Inflammatory macrophage (primary cell): ENCODE measurements at regions not wholly inside any gene's neighbourhood (a gene's known extent, or its start where the extent isn't known, plus 50 kb on each side); places are given as distances from the start of the nearest gene placed in this dataset.
"Not testable (repeated sequence)": the region's sequence is repeated elsewhere in the genome, so short reads cannot be mapped to it uniquely, and the experiment has no call there.

ENCODE experiments used
- DNase-seq, 2 donors: peaks; one replicate each; pipeline ENCODE4 v3.0.0-alpha.2; 2020 to 2022

- no peak for DNase-seq
Measured at GRCh38 chr18:71045331-71046065, 756.7 kb downstream of the SOCS6 start.

GRCh38 chr18:71040161-71040560 lies 751.3 kb downstream of the SOCS6 start:
- DNase-seq = no peak

- no peak for DNase-seq
Measured at GRCh38 chr18:71038196-71038595, 749.4 kb downstream of the SOCS6 start.

- DNase-seq = no peak
Measured at GRCh38 chr18:71036783-71037182, 747.9 kb downstream of the SOCS6 start.

GRCh38 chr18:71031296-71032191 lies 742.7 kb downstream of the SOCS6 start:
- not testable (repeated sequence) for DNase-seq

GRCh38 chr18:71030085-71030484 lies 741.2 kb downstream of the SOCS6 start:
- not testable (repeated sequence) for DNase-seq

GRCh38 chr18:71028285-71028762 lies 739.5 kb downstream of the SOCS6 start:
- DNase-seq = no peak

- no peak for DNase-seq
Measured at GRCh38 chr18:71027531-71027930, 738.7 kb downstream of the SOCS6 start.

GRCh38 chr18:71025505-71026225 lies 736.8 kb downstream of the SOCS6 start:
- no peak for DNase-seq

GRCh38 chr18:71022389-71022788 lies 733.5 kb downstream of the SOCS6 start:
- no peak for DNase-seq

- DNase-seq = no peak
Measured at GRCh38 chr18:71021030-71021362, 732.2 kb downstream of the SOCS6 start.

GRCh38 chr18:71020342-71021029 lies 731.6 kb downstream of the SOCS6 start:
- no peak for DNase-seq

- no peak for DNase-seq
Measured at GRCh38 chr18:71018816-71019215, 730.0 kb downstream of the SOCS6 start.

- no peak for DNase-seq
Measured at GRCh38 chr18:71012789-71013188, 723.9 kb downstream of the SOCS6 start.

- DNase-seq = no peak
Measured at GRCh38 chr18:71011389-71011788, 722.5 kb downstream of the SOCS6 start.

- DNase-seq = no peak
Measured at GRCh38 chr18:71008257-71008656, 719.4 kb downstream of the SOCS6 start.

- DNase-seq = no peak
Measured at GRCh38 chr18:71001597-71001996, 712.8 kb downstream of the SOCS6 start.

GRCh38 chr18:70998490-70998889 lies 709.6 kb downstream of the SOCS6 start:
- no peak for DNase-seq

GRCh38 chr18:70994116-70994515 lies 705.3 kb downstream of the SOCS6 start:
- DNase-seq = no peak

- DNase-seq = no peak
Measured at GRCh38 chr18:70991577-70991976, 702.7 kb downstream of the SOCS6 start.

GRCh38 chr18:70985948-70986347 lies 697.1 kb downstream of the SOCS6 start:
- no peak for DNase-seq

GRCh38 chr18:70982292-70982691 lies 693.4 kb downstream of the SOCS6 start:
- DNase-seq = no peak
